ENCODE measurements at regions not wholly inside any gene's neighbourhood (a gene's known extent, or its start where the extent isn't known, plus 50 kb on each side); places are given as distances from the start of the nearest gene placed in this dataset.
"Not testable (repeated sequence)": the region's sequence is repeated elsewhere in the genome, so short reads cannot be mapped to it uniquely, and the experiment has no call there.

- Histone ChIP-seq H3K27ac (no peak overlapping the region), H3K4me3 (no peak overlapping the region)
Measured at GRCh38 chr1:229122606-229123005, 148.3 kb upstream of the RAB4A start.

- Histone ChIP-seq H3K4me3 (no peak overlapping the region), H3K27ac (no peak overlapping the region)
Measured at GRCh38 chr1:229124116-229124515, 146.8 kb upstream of the RAB4A start.

GRCh38 chr1:229124520-229125124 lies 146.3 kb upstream of the RAB4A start:
- H3K4me3 ChIP-seq, result no peak overlapping the region
- no peak overlapping the region for H3K27ac ChIP-seq

GRCh38 chr1:229127301-229127700 lies 143.6 kb upstream of the RAB4A start:
- Histone ChIP-seq H3K27ac (no peak overlapping the region), H3K4me3 (no peak overlapping the region)

GRCh38 chr1:229128066-229128608 lies 142.8 kb upstream of the RAB4A start:
- Histone ChIP-seq H3K27ac (no peak overlapping the region), H3K4me3 (no peak overlapping the region)

GRCh38 chr1:229129301-229130027 lies 141.4 kb upstream of the RAB4A start:
- H3K27ac ChIP-seq, result peak overlapping the region in 5 of 21 experiments; percentile 11 to 52 (median 38)

GRCh38 chr1:229130028-229130668 lies 140.8 kb upstream of the RAB4A start:
- no peak overlapping the region for H3K4me3 ChIP-seq
- peak overlapping the region in 4 of 21 experiments; percentile 13 to 38 (median 28) for H3K27ac ChIP-seq

More at GRCh38 chr1:229129301-229130027, 141.4 kb upstream of the RAB4A start:
- H3K4me3 ChIP-seq, result no peak overlapping the region

GRCh38 chr1:229131243-229132105 lies 139.4 kb upstream of the RAB4A start:
- Histone ChIP-seq H3K4me3 (no peak overlapping the region), H3K27ac (peak overlapping the region in 7 of 21 experiments; percentile 8 to 45 (median 23))

GRCh38 chr1:229132106-229132443 lies 138.8 kb upstream of the RAB4A start:
- no peak overlapping the region for H3K4me3 ChIP-seq
- peak overlapping the region in 3 of 21 experiments; percentile 8 to 34 (median 23) for H3K27ac ChIP-seq

- no peak overlapping the region for H3K4me3 ChIP-seq
- H3K27ac ChIP-seq, result peak overlapping the region in 1 of 21 experiments; percentile 8
Measured at GRCh38 chr1:229132706-229133105, 138.2 kb upstream of the RAB4A start.

GRCh38 chr1:229133151-229133550 lies 137.8 kb upstream of the RAB4A start:
- H3K27ac ChIP-seq, result no peak overlapping the region
- no peak overlapping the region for H3K4me3 ChIP-seq

- Histone ChIP-seq H3K27ac (no peak overlapping the region), H3K4me3 (no peak overlapping the region)
Measured at GRCh38 chr1:229133811-229134210, 137.1 kb upstream of the RAB4A start.

- H3K27ac ChIP-seq, H3K4me3 ChIP-seq: not testable (repeated sequence)
Measured at GRCh38 chr1:229134381-229135217, 136.3 kb upstream of the RAB4A start.

GRCh38 chr1:229135773-229136172 lies 135.1 kb upstream of the RAB4A start:
- Histone ChIP-seq H3K4me3 (no peak overlapping the region), H3K27ac (no peak overlapping the region)

- Histone ChIP-seq H3K4me3 (no peak overlapping the region), H3K27ac (peak overlapping the region in 1 of 21 experiments; percentile 53)
Measured at GRCh38 chr1:229136822-229137221, 134.1 kb upstream of the RAB4A start.

- Histone ChIP-seq H3K27ac (peak overlapping the region in 1 of 21 experiments; percentile 53), H3K4me3 (no peak overlapping the region)
Measured at GRCh38 chr1:229137271-229137670, 133.6 kb upstream of the RAB4A start.

GRCh38 chr1:229138058-229138457 lies 132.9 kb upstream of the RAB4A start:
- H3K27ac ChIP-seq, result no peak overlapping the region
- H3K4me3 ChIP-seq, result no peak overlapping the region

- no peak overlapping the region for H3K4me3 ChIP-seq
- peak overlapping the region in 2 of 21 experiments; percentile 12 to 20 for H3K27ac ChIP-seq
Measured at GRCh38 chr1:229139331-229140118, 131.4 kb upstream of the RAB4A start.
